GM12878 (cell line): ENCODE measurements at regions not wholly inside any gene's neighbourhood (a gene's known extent, or its start where the extent isn't known, plus 50 kb on each side); places are given as distances from the start of the nearest gene placed in this dataset.

Source experiments
- ATAC-seq: fragments of 200-7000 bp; cut with Tn5 transposase; 3 replicates; pipeline ENCODE4 v1.9.1; 2020; ENCODE audit warnings: mild to moderate bottlenecking, moderate library complexity
- BruUV-seq: library from RNA; stranded (reverse); fragments of 400-500 nt; replicated peaks from 2 replicates; lab custom pipeline; 2021; lab: Mats Ljungman, UMichigan
- CTCF ChIA-PET: fragments of 300-600 bp; sonication (Branson Sonifier 250); formaldehyde crosslinking; extraction: SDS; loops from one replicate; lab custom pipeline; 2021; ENCODE audit warnings: inconsistent platforms; lab: Yijun Ruan, JAX
- POLR2A ChIA-PET: fragments of 350-600 bp; formaldehyde crosslinking; extraction: SDS; loops from one replicate; lab custom pipeline; 2021; ENCODE audit warnings: inconsistent platforms; lab: Charles Lee
- RAD21 ChIA-PET: fragments of 300-600 bp; sonication (Branson Sonifier 250); formaldehyde crosslinking; loops from one replicate; lab custom pipeline; 2023; ENCODE audit warnings: antibody characterized with exemption; ENCODE audit not compliant: unreplicated experiment; lab: Charles Lee
- SMC1A ChIA-PET: fragments of 300-600 bp; sonication (Branson Sonifier 250); formaldehyde crosslinking; loops from one replicate; lab custom pipeline; 2023; ENCODE audit not compliant: unreplicated experiment, uncharacterized antibody; lab: Charles Lee
- DNase-seq: peaks from one replicate; pipeline ENCODE4 v3.0.0-alpha.2; 2011; ENCODE audit warnings: low read depth, low spot score
- FAIRE-seq: peaks from 3 replicates; lab custom pipeline; 2011; peaks lifted over from hg19 to GRCh38; lab: Jason Lieb, UNC
- H2AFZ ChIP-seq: 2 replicates; pipeline ENCODE4 v1.6.0; 2011; ENCODE audit warnings: low read depth, low read length, control low read depth; ENCODE audit not compliant: control insufficient read depth
- H3K27ac ChIP-seq: 2 replicates; pipeline ENCODE4 v1.5.1; 2011; ENCODE audit warnings: control low read depth; ENCODE audit not compliant: control insufficient read depth, insufficient read depth
- H3K27me3 ChIP-seq, 2 experiments: replicated peaks in 1 of 2; 2 replicates each; pipeline versions ENCODE4 v1.6.0 to v1.6.1; 2011; ENCODE audit warnings: low read length in 1 of 2; ENCODE audit not compliant: control insufficient read depth in 2 of 2, insufficient read depth in 2 of 2
- H3K36me3 ChIP-seq, 2 experiments: 2 replicates each; pipeline ENCODE4 v1.5.1; 2011; ENCODE audit warnings: low read length in 1 of 2; ENCODE audit not compliant: control insufficient read depth in 2 of 2, insufficient read depth in 2 of 2
- H3K4me1 ChIP-seq: 2 replicates; pipeline ENCODE4 v1.6.1; 2011; ENCODE audit warnings: mild to moderate bottlenecking, low read length, moderate library complexity, mixed read lengths; ENCODE audit not compliant: control insufficient read depth, insufficient read depth
- H3K4me2 ChIP-seq: 2 replicates; pipeline ENCODE4 v1.6.0; 2011; ENCODE audit warnings: control low read depth; ENCODE audit not compliant: control insufficient read depth, insufficient read depth
- H3K4me3 ChIP-seq: fragments of 200-600 bp; sonication (generic); 2 replicates; pipeline ENCODE4 v1.5.1; 2016
- H3K79me2 ChIP-seq: 2 replicates; pipeline ENCODE4 v1.6.0; 2011; ENCODE audit warnings: low read length; ENCODE audit not compliant: control insufficient read depth, insufficient read depth
- H3K9ac ChIP-seq: 2 replicates; pipeline ENCODE4 v1.8.0; 2011; ENCODE audit warnings: low read length, control low read depth, mixed read lengths; ENCODE audit not compliant: control insufficient read depth, insufficient read depth
- H3K9me3 ChIP-seq: replicated peaks from 3 replicates; pipeline ENCODE4 v1.5.1; 2011; ENCODE audit warnings: mild to moderate bottlenecking, low read length; ENCODE audit not compliant: control insufficient read depth, insufficient read depth
- H4K20me1 ChIP-seq: 2 replicates; pipeline ENCODE4 v1.6.0; 2011; ENCODE audit not compliant: control insufficient read depth, insufficient read depth
- CEBPZ ChIP-seq: fragments of 150-350 bp; IDR thresholded peaks from 2 replicates; pipeline ENCODE4 v1.6.1; 2016; ENCODE audit warnings: low read depth, low read length
- HDAC2 ChIP-seq: fragments of 200-600 bp; sonication (generic); IDR thresholded peaks from 2 replicates; pipeline ENCODE4 v1.6.1; 2017
- IRF3 ChIP-seq: fragments of 450-650 bp; IDR thresholded peaks from 2 replicates; pipeline ENCODE4 v1.6.1; 2014; ENCODE audit warnings: mild to moderate bottlenecking
- REST ChIP-seq: IDR thresholded peaks from 2 replicates; pipeline ENCODE4 v1.6.1; 2012; ENCODE audit warnings: mild to moderate bottlenecking, low read depth, low read length
- SMAD5 ChIP-seq: IDR thresholded peaks from 2 replicates; pipeline ENCODE4 v1.6.1; 2016; ENCODE audit warnings: antibody characterized with exemption, low read depth
- SRF ChIP-seq, 2 experiments: IDR thresholded peaks; 2 replicates each; pipeline ENCODE4 v1.6.1; 2011; ENCODE audit warnings: low read depth in 2 of 2, low read length in 2 of 2, mild to moderate bottlenecking in 1 of 2, moderate library complexity in 1 of 2
- ZBED1 ChIP-seq: IDR thresholded peaks from 2 replicates; pipeline ENCODE4 v1.6.1; 2016; ENCODE audit warnings: borderline replicate concordance
- WGBS: methylation state at CpG from one replicate; pipeline ENCODE4 v1.1.6; 2016; ENCODE audit warnings: low lambda C conversion rate; ENCODE audit not compliant: insufficient replicate concordance, insufficient coverage; ENCODE audit errors: missing lambda C conversion rate; 5-methylcytosine and 5-hydroxymethylcytosine counted together
- in situ Hi-C: fragments of 300-500 bp; cut with MboI; formaldehyde crosslinking; loops from 9 replicates; pipeline ENCODE4 v1.14.3; 2018; ENCODE audit warnings: mixed read lengths
- intact Hi-C: fragments of 100-400 bp; cut with micrococcal nuclease; formaldehyde crosslinking; loops from one replicate; pipeline ENCODE4 v1.14.2; 2022; ENCODE audit not compliant: unreplicated experiment

- in situ Hi-C loops: no loop called here
- H3K27me3 ChIP-seq: no peaks in the 10 kb centered on the region
- H3K4me2 ChIP-seq: no peak overlapping the region
- no peaks in the 10 kb centered on the region for H3K4me1 ChIP-seq
- H3K36me3 ChIP-seq: no peaks in the 10 kb centered on the region
- no peak for DNase-seq
- SMC1A ChIA-PET: interaction anchor here (1.1 kb wide), 1 partner anchor 10 kb away, joined by 4 read pairs; no protein-coding TSS in a partner anchor
- TF ChIP-seq IRF3 (no peak), SMAD5 (no peak), SRF (IDR thresholded peaks at IDR 0.05; ENCODE audit: low read depth in 2 of 2, low read length in 2 of 2) (no peak)
- no TSS peak for BruUV-seq
- H3K27ac ChIP-seq: no peak overlapping the region
- no peak overlapping the region for H3K4me3 ChIP-seq
- ATAC-seq: no peak
- RAD21 ChIA-PET: no interaction called here
- POLR2A ChIA-PET: no interaction called here
- CTCF ChIA-PET: no interaction called here
- H3K9me3 ChIP-seq: no peaks in the 10 kb centered on the region
- H3K79me2 ChIP-seq: no peaks in the 10 kb centered on the region
- H3K9ac ChIP-seq: no peak overlapping the region
- FAIRE-seq: no peak
- no peak overlapping the region for H2AFZ ChIP-seq
- H4K20me1 ChIP-seq: no peaks in the 10 kb centered on the region
- intact Hi-C loops: no loop called here
Observed at GRCh38 chr4:32030406-32030805, 1310.2 kb downstream of the PCDH7 start.

- no TSS peak for BruUV-seq
- 37% methylated on average over 2 of the region's 2 CpGs for WGBS
- H3K27me3 ChIP-seq: no peaks in the 10 kb centered on the region
- ChIA-PET POLR2A (no interaction called here), CTCF (no interaction called here), RAD21 (no interaction called here), SMC1A (interaction anchor here (1.1 kb wide), 1 partner anchor 9 kb away, joined by 4 read pairs; no protein-coding TSS in a partner anchor)
- in situ Hi-C loops: no loop called here
- H3K9me3 ChIP-seq: no peaks in the 10 kb centered on the region
- H3K4me1 ChIP-seq: no peaks in the 10 kb centered on the region
- H3K36me3 ChIP-seq: no peaks in the 10 kb centered on the region
- no peaks in the 10 kb centered on the region for H4K20me1 ChIP-seq
- DNase-seq: no peak
- H3K9ac ChIP-seq: no peak overlapping the region
- no peaks in the 10 kb centered on the region for H3K79me2 ChIP-seq
- no peak overlapping the region for H3K4me3 ChIP-seq
- no peak for ATAC-seq
- no peak for FAIRE-seq
- H3K4me2 ChIP-seq: no peak overlapping the region
- no peak overlapping the region for H2AFZ ChIP-seq
- no peak overlapping the region for H3K27ac ChIP-seq
- intact Hi-C loops: no loop called here
- TF ChIP-seq CEBPZ: no peak
- no peak for TF ChIP-seq HDAC2
- no peak for TF ChIP-seq REST
- TF ChIP-seq ZBED1: no peak
Observed at GRCh38 chr4:32031026-32031425, 1310.9 kb downstream of the PCDH7 start.
